Activated CD4-positive, alpha-beta memory T cell treated with anti-CD3 and anti-CD28 coated beads, Interleukin-2, amount 10 ng/mL, durations not matched to agents 7 days and 5 days (primary cell): ENCODE measurements at regions not wholly inside any gene's neighbourhood (a gene's known extent, or its start where the extent isn't known, plus 50 kb on each side); places are given as distances from the start of the nearest gene placed in this dataset.

Experiments
- CTCF ChIA-PET: fragments of 350-600 bp; sonication (Branson Sonifier 250); formaldehyde crosslinking; loops from one replicate; lab custom pipeline; 2021; ENCODE audit warnings: antibody characterized with exemption, inconsistent platforms; lab: Charles Lee
- POLR2A ChIA-PET: fragments of 350-600 bp; sonication (Branson Sonifier 250); formaldehyde crosslinking; loops from one replicate; lab custom pipeline; 2021; ENCODE audit warnings: antibody characterized with exemption; lab: Charles Lee
- DNase-seq: peaks from one replicate; pipeline ENCODE4 v3.0.0-alpha.2; 2020
- H3K27ac Mint-ChIP-seq: one replicate; pipeline ENCODE4 v1.8.0; 2021; ENCODE audit warnings: mild to moderate bottlenecking, mixed read lengths
- H3K27me3 Mint-ChIP-seq: one replicate; pipeline ENCODE4 v1.8.0; 2021; ENCODE audit warnings: mixed read lengths
- H3K36me3 Mint-ChIP-seq: one replicate; pipeline ENCODE4 v1.8.0; 2021; ENCODE audit warnings: low read depth, mixed read lengths
- H3K4me1 Mint-ChIP-seq: one replicate; pipeline ENCODE4 v1.8.0; 2021; ENCODE audit warnings: mixed read lengths
- H3K4me3 Mint-ChIP-seq: one replicate; pipeline ENCODE4 v1.8.0; 2021; ENCODE audit warnings: mild to moderate bottlenecking, mixed read lengths
- H3K9me3 Mint-ChIP-seq: one replicate; pipeline ENCODE4 v1.8.0; 2021; ENCODE audit warnings: mixed read lengths

- CTCF ChIA-PET = no interaction called here
- no peak overlapping the region for H3K27ac Mint-ChIP-seq
Measured at GRCh38 chr4:18798123-18798522, 776.6 kb upstream of the LCORL start.

GRCh38 chr4:18795794-18796193 is 774.2 kb upstream of the LCORL start:
- POLR2A ChIA-PET = no interaction called here

More at GRCh38 chr4:18798123-18798522, 776.6 kb upstream of the LCORL start:
- DNase-seq = no peak
- Mint-ChIP-seq H3K4me1 (no peaks in the 10 kb centered on the region), H3K4me3 (no peak overlapping the region), H3K27me3 (no peaks in the 10 kb centered on the region), H3K36me3 (no peaks in the 10 kb centered on the region), H3K9me3 (no peaks in the 10 kb centered on the region)
- POLR2A ChIA-PET = no interaction called here

GRCh38 chr4:18777190-18777930 is 755.8 kb upstream of the LCORL start:
- ChIA-PET POLR2A (no interaction called here), CTCF (no interaction called here)
- peaks cover 8% of the 10 kb centered on the region for H3K9me3 Mint-ChIP-seq
- no peak overlapping the region for H3K27ac Mint-ChIP-seq
- no peaks in the 10 kb centered on the region for H3K27me3 Mint-ChIP-seq
- H3K36me3 Mint-ChIP-seq = no peaks in the 10 kb centered on the region
- no peak for DNase-seq
- no peaks in the 10 kb centered on the region for H3K4me1 Mint-ChIP-seq
- no peak overlapping the region for H3K4me3 Mint-ChIP-seq

More at GRCh38 chr4:18795794-18796193, 774.2 kb upstream of the LCORL start:
- Mint-ChIP-seq H3K4me1 (no peaks in the 10 kb centered on the region), H3K27ac (no peak overlapping the region), H3K27me3 (no peaks in the 10 kb centered on the region), H3K4me3 (no peak overlapping the region), H3K9me3 (no peaks in the 10 kb centered on the region), H3K36me3 (no peaks in the 10 kb centered on the region)
- CTCF ChIA-PET = no interaction called here
- no peak for DNase-seq

GRCh38 chr4:18767921-18768320 is 746.4 kb upstream of the LCORL start:
- H3K4me3 Mint-ChIP-seq = no peak overlapping the region
- no peaks in the 10 kb centered on the region for H3K36me3 Mint-ChIP-seq
- no peak overlapping the region for H3K27ac Mint-ChIP-seq
- POLR2A ChIA-PET = no interaction called here
- no peak for DNase-seq
- CTCF ChIA-PET = no interaction called here
- H3K4me1 Mint-ChIP-seq = no peaks in the 10 kb centered on the region
- H3K9me3 Mint-ChIP-seq = peaks cover 14% of the 10 kb centered on the region
- no peaks in the 10 kb centered on the region for H3K27me3 Mint-ChIP-seq

- no peak for DNase-seq
- peaks cover 8% of the 10 kb centered on the region for H3K9me3 Mint-ChIP-seq
- H3K4me3 Mint-ChIP-seq = no peak overlapping the region
- no peak overlapping the region for H3K27ac Mint-ChIP-seq
- no peaks in the 10 kb centered on the region for H3K4me1 Mint-ChIP-seq
- no peaks in the 10 kb centered on the region for H3K36me3 Mint-ChIP-seq
- H3K27me3 Mint-ChIP-seq = no peaks in the 10 kb centered on the region
- ChIA-PET CTCF (no interaction called here), POLR2A (no interaction called here)
Measured at GRCh38 chr4:18756671-18757070, 735.1 kb upstream of the LCORL start.

GRCh38 chr4:18754180-18754579 is 732.6 kb upstream of the LCORL start:
- no peak overlapping the region for H3K4me3 Mint-ChIP-seq
- POLR2A ChIA-PET = no interaction called here
- H3K9me3 Mint-ChIP-seq = peaks cover 8% of the 10 kb centered on the region
- no peak overlapping the region for H3K27ac Mint-ChIP-seq
- no peak for DNase-seq
- no peaks in the 10 kb centered on the region for H3K36me3 Mint-ChIP-seq
- no peaks in the 10 kb centered on the region for H3K4me1 Mint-ChIP-seq
- H3K27me3 Mint-ChIP-seq = no peaks in the 10 kb centered on the region
- CTCF ChIA-PET = no interaction called here

- Mint-ChIP-seq H3K27me3 (no peaks in the 10 kb centered on the region), H3K36me3 (no peaks in the 10 kb centered on the region)
- POLR2A ChIA-PET = no interaction called here
Measured at GRCh38 chr4:18751083-18751482, 729.5 kb upstream of the LCORL start.

GRCh38 chr4:18749391-18749790 is 727.8 kb upstream of the LCORL start:
- Mint-ChIP-seq H3K27ac (no peak overlapping the region), H3K4me1 (no peaks in the 10 kb centered on the region), H3K4me3 (no peak overlapping the region), H3K9me3 (peaks cover 1% of the 10 kb centered on the region), H3K36me3 (no peaks in the 10 kb centered on the region), H3K27me3 (no peaks in the 10 kb centered on the region)
- ChIA-PET CTCF (no interaction called here), POLR2A (no interaction called here)
- DNase-seq = no peak

More at GRCh38 chr4:18751083-18751482, 729.5 kb upstream of the LCORL start:
- Mint-ChIP-seq H3K4me3 (no peak overlapping the region), H3K9me3 (peaks cover 4% of the 10 kb centered on the region), H3K4me1 (no peaks in the 10 kb centered on the region), H3K27ac (no peak overlapping the region)
- CTCF ChIA-PET = no interaction called here
- DNase-seq = no peak

- ChIA-PET CTCF (no interaction called here), POLR2A (no interaction called here)
- no peak for DNase-seq
- Mint-ChIP-seq H3K4me1 (no peaks in the 10 kb centered on the region), H3K27me3 (no peaks in the 10 kb centered on the region), H3K27ac (no peak overlapping the region), H3K4me3 (no peak overlapping the region), H3K36me3 (no peaks in the 10 kb centered on the region), H3K9me3 (no peaks in the 10 kb centered on the region)
Measured at GRCh38 chr4:18736551-18736950, 715.0 kb upstream of the LCORL start.

GRCh38 chr4:18735740-18736268 is 714.2 kb upstream of the LCORL start:
- Mint-ChIP-seq H3K4me1 (no peaks in the 10 kb centered on the region), H3K36me3 (no peaks in the 10 kb centered on the region), H3K9me3 (no peaks in the 10 kb centered on the region), H3K27ac (no peak overlapping the region), H3K4me3 (no peak overlapping the region), H3K27me3 (no peaks in the 10 kb centered on the region)
- no peak for DNase-seq
- CTCF ChIA-PET = no interaction called here
- POLR2A ChIA-PET = no interaction called here

- Mint-ChIP-seq H3K9me3 (no peaks in the 10 kb centered on the region), H3K4me3 (no peak overlapping the region), H3K36me3 (no peaks in the 10 kb centered on the region), H3K4me1 (no peaks in the 10 kb centered on the region), H3K27me3 (no peaks in the 10 kb centered on the region), H3K27ac (no peak overlapping the region)
- ChIA-PET CTCF (no interaction called here), POLR2A (no interaction called here)
- no peak for DNase-seq
Measured at GRCh38 chr4:18734405-18734804, 712.9 kb upstream of the LCORL start.

GRCh38 chr4:18733961-18734360 is 712.4 kb upstream of the LCORL start:
- no peak for DNase-seq
- Mint-ChIP-seq H3K27me3 (no peaks in the 10 kb centered on the region), H3K36me3 (no peaks in the 10 kb centered on the region), H3K4me1 (no peaks in the 10 kb centered on the region), H3K4me3 (no peak overlapping the region), H3K9me3 (no peaks in the 10 kb centered on the region), H3K27ac (no peak overlapping the region)
- ChIA-PET POLR2A (no interaction called here), CTCF (no interaction called here)

GRCh38 chr4:18722748-18723191 is 701.2 kb upstream of the LCORL start:
- Mint-ChIP-seq H3K9me3 (peaks cover 6% of the 10 kb centered on the region), H3K27ac (no peak overlapping the region), H3K36me3 (no peaks in the 10 kb centered on the region), H3K4me3 (no peak overlapping the region), H3K4me1 (no peaks in the 10 kb centered on the region), H3K27me3 (no peaks in the 10 kb centered on the region)
- DNase-seq = no peak
- CTCF ChIA-PET = no interaction called here
- POLR2A ChIA-PET = no interaction called here
